Fibroblast of skin of left biceps (primary cell): ENCODE measurements at regions not wholly inside any gene's neighbourhood (a gene's known extent, or its start where the extent isn't known, plus 50 kb on each side); places are given as distances from the start of the nearest gene placed in this dataset.
A peak's percentile ranks its signal among the peaks of the same experiment; 100 is the strongest.
"Not testable (repeated sequence)": the region's sequence is repeated elsewhere in the genome, so short reads cannot be mapped to it uniquely, and the experiment has no call there.

Experiments
- DNase-seq, 2 experiments: peaks; one replicate each; pipeline ENCODE4 v3.0.0-alpha.2; 2013; ENCODE audit warnings: low read depth in 2 of 2

GRCh38 chr11:90318651-90319050, 95.8 kb upstream of the CHORDC1 start:
- DNase-seq, result no peak

GRCh38 chr11:90310210-90310609, 87.4 kb upstream of the CHORDC1 start:
- no peak for DNase-seq

GRCh38 chr11:90309693-90310092, 86.8 kb upstream of the CHORDC1 start:
- no peak for DNase-seq

GRCh38 chr11:90294526-90294925, 71.7 kb upstream of the CHORDC1 start:
- DNase-seq, result no peak

- no peak for DNase-seq
Observed at GRCh38 chr11:90294091-90294490, 71.2 kb upstream of the CHORDC1 start.

GRCh38 chr11:90288212-90288821, 65.5 kb upstream of the CHORDC1 start:
- peak in 1 of 2 experiments; percentile 0 for DNase-seq

DNA sequence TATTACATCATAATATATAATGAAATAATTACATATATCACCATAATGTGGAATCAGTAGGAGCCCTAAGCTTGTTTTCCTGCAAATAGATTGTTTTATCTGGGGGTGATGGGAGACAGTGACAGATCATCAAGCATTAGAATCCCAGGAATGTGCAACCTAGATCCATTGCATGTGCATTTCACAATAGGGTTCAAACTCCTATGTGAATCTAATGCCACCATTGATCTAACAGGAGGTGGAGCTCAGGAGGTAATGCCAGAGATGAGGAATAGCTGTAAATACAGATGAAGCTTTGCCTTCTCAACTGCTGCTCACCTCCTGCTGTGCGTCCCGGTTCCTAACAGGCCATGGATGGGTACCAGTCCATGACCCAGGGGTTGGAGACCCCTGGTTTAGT, 63.8 kb upstream of the CHORDC1 start:
- DNase-seq, result no peak

- DNase-seq, result no peak
Observed at GRCh38 chr11:90284171-90284570, 61.3 kb upstream of the CHORDC1 start.

DNA sequence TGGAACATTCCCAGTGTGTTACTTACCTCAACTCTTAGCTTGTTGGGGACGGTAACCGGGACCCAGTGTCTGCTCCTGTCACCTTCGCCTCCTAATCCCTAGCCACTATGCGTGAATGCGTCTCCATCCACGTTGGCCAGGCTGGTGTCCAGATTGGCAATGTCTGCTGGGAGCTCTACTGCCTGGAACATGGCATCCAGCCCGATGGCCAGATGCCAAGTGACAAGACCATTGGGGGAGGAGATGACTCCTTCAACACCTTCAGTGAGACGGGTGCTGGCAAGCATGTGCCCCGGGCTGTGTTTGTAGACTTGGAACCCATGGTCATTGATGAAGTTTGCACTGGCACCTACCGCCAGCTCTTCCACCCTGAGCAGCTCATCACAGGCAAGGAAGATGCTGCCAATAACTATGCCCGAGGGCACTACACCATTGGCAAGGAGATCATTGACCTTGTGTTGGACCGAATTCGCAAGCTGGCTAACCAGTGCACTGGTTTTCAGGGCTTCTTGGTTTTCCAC, 59.8 kb upstream of the CHORDC1 start:
- DNase-seq, result not testable (repeated sequence)

- DNase-seq, result no peak
Observed at GRCh38 chr11:90274362-90274761, 51.5 kb upstream of the CHORDC1 start.
